ENCODE measurements at regions not wholly inside any gene's neighbourhood (a gene's known extent, or its start where the extent isn't known, plus 50 kb on each side); places are given as distances from the start of the nearest gene placed in this dataset.

- TF ChIP-seq, protein P1, sequence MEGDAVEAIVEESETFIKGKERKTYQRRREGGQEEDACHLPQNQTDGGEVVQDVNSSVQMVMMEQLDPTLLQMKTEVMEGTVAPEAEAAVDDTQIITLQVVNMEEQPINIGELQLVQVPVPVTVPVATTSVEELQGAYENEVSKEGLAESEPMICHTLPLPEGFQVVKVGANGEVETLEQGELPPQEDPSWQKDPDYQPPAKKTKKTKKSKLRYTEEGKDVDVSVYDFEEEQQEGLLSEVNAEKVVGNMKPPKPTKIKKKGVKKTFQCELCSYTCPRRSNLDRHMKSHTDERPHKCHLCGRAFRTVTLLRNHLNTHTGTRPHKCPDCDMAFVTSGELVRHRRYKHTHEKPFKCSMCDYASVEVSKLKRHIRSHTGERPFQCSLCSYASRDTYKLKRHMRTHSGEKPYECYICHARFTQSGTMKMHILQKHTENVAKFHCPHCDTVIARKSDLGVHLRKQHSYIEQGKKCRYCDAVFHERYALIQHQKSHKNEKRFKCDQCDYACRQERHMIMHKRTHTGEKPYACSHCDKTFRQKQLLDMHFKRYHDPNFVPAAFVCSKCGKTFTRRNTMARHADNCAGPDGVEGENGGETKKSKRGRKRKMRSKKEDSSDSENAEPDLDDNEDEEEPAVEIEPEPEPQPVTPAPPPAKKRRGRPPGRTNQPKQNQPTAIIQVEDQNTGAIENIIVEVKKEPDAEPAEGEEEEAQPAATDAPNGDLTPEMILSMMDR (IDR thresholded peaks at IDR 0.05): no peak
- no peak for TF ChIP-seq POLR2A (IDR thresholded peaks at IDR 0.05)
Observed at GRCh38 chr17:33751702-33752065, 458.6 kb upstream of the ASIC2 start.

Measured in Peyer's patch (tissue), 4 donors.